ENCODE measurements at regions not wholly inside any gene's neighbourhood (a gene's known extent, or its start where the extent isn't known, plus 50 kb on each side); places are given as distances from the start of the nearest gene placed in this dataset.

DNA sequence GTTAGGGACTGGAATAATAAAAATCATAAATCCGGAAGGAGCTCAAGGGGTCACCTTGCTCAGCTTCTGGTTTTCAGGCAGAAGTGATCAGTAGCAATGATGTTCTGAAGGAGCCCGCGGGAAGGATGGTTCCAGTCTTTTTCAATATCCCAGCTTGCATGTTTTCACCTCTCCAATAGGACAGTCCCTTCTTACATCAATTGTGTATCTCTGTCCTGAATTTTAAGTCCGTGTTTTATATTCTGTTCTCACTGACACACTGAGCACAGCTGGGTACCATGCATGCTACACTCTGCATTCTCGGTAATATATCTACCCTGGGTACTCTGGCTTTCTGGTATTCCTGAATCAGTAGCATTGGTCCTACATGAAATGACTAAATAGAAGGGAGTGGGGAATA, 55.2 kb upstream of the SLC35B4 start:
- H3K9me3 ChIP-seq (ENCODE audit: insufficient read depth, low read length) = no peaks in the 10 kb centered on the region
- no peak overlapping the region for H3K4me3 ChIP-seq (ENCODE audit: low read length)
- peaks cover 48% of the 10 kb centered on the region for H3K27me3 ChIP-seq (ENCODE audit: low read depth, low read length)
- H3K27ac ChIP-seq (ENCODE audit: low read length) = no peak overlapping the region
- no peak overlapping the region for H3K4me2 ChIP-seq (ENCODE audit: low read length)
- H3K36me3 ChIP-seq (replicated peaks; ENCODE audit: low read depth, low read length) = no peaks in the 10 kb centered on the region
- H4K20me1 ChIP-seq (ENCODE audit: insufficient read depth, low read length) = no peaks in the 10 kb centered on the region
- H3K9ac ChIP-seq (ENCODE audit: low read length) = no peak overlapping the region
- TF ChIP-seq EZH2phosphoT487 (IDR thresholded peaks at IDR 0.05; ENCODE audit: low read depth) = no peak
- TF ChIP-seq, protein P1, sequence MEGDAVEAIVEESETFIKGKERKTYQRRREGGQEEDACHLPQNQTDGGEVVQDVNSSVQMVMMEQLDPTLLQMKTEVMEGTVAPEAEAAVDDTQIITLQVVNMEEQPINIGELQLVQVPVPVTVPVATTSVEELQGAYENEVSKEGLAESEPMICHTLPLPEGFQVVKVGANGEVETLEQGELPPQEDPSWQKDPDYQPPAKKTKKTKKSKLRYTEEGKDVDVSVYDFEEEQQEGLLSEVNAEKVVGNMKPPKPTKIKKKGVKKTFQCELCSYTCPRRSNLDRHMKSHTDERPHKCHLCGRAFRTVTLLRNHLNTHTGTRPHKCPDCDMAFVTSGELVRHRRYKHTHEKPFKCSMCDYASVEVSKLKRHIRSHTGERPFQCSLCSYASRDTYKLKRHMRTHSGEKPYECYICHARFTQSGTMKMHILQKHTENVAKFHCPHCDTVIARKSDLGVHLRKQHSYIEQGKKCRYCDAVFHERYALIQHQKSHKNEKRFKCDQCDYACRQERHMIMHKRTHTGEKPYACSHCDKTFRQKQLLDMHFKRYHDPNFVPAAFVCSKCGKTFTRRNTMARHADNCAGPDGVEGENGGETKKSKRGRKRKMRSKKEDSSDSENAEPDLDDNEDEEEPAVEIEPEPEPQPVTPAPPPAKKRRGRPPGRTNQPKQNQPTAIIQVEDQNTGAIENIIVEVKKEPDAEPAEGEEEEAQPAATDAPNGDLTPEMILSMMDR (IDR thresholded peaks at IDR 0.05; ENCODE audit: low read depth, low read length) = no peak
- no peaks in the 10 kb centered on the region for H3K4me1 ChIP-seq (ENCODE audit: low read length)
- H2AFZ ChIP-seq (ENCODE audit: low read depth, low read length) = no peak overlapping the region
- H3K79me2 ChIP-seq (ENCODE audit: low read length) = no peaks in the 10 kb centered on the region

DNA sequence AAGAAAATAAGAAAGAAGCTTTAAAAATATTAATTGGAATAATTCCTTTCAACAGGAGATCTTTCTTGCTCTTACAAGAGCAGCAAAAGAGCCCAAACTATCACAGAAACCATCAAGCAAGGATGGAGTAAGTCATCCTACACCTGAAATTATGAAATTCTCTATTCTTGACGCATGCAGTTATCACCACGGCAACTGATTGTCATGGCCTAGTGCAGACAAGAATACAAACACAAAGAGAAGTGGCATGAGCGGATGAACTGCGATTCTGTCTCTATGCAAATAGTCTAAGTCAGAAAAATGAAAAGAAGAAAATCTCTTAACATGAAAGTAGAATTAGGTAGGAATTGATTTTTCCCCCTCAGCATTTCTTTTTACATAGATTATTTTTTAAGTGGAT, 54.8 kb upstream of the SLC35B4 start:
- TF ChIP-seq EZH2phosphoT487 (IDR thresholded peaks at IDR 0.05; ENCODE audit: low read depth) = no peak
- TF ChIP-seq, protein P1 (IDR thresholded peaks at IDR 0.05; ENCODE audit: low read depth, low read length) = no peak

GRCh38 chr7:134370135-134370534, 53.4 kb upstream of the SLC35B4 start:
- Histone ChIP-seq H4K20me1 (ENCODE audit: insufficient read depth, low read length) (no peaks in the 10 kb centered on the region), H3K27ac (ENCODE audit: low read length) (no peak overlapping the region), H3K27me3 (ENCODE audit: low read depth, low read length) (peaks cover 37% of the 10 kb centered on the region), H3K36me3 (replicated peaks; ENCODE audit: low read depth, low read length) (no peaks in the 10 kb centered on the region), H2AFZ (ENCODE audit: low read depth, low read length) (no peak overlapping the region), H3K9ac (ENCODE audit: low read length) (no peak overlapping the region), H3K4me3 (ENCODE audit: low read length) (no peak overlapping the region), H3K79me2 (ENCODE audit: low read length) (no peaks in the 10 kb centered on the region), H3K9me3 (ENCODE audit: insufficient read depth, low read length) (no peaks in the 10 kb centered on the region), H3K4me2 (ENCODE audit: low read length) (no peak overlapping the region), H3K4me1 (ENCODE audit: low read length) (no peaks in the 10 kb centered on the region)
- TF ChIP-seq EZH2phosphoT487 (IDR thresholded peaks at IDR 0.05; ENCODE audit: low read depth) = no peak
- TF ChIP-seq, protein P1 (IDR thresholded peaks at IDR 0.05; ENCODE audit: low read depth, low read length) = no peak

More for the DNA sequence above, 54.8 kb upstream of the SLC35B4 start:
- Histone ChIP-seq H2AFZ (ENCODE audit: low read depth, low read length) (no peak overlapping the region), H3K36me3 (replicated peaks; ENCODE audit: low read depth, low read length) (no peaks in the 10 kb centered on the region), H3K9me3 (ENCODE audit: insufficient read depth, low read length) (no peaks in the 10 kb centered on the region), H3K79me2 (ENCODE audit: low read length) (no peaks in the 10 kb centered on the region), H3K4me3 (ENCODE audit: low read length) (no peak overlapping the region), H3K27me3 (ENCODE audit: low read depth, low read length) (peaks cover 45% of the 10 kb centered on the region), H3K4me2 (ENCODE audit: low read length) (no peak overlapping the region), H3K27ac (ENCODE audit: low read length) (no peak overlapping the region), H3K4me1 (ENCODE audit: low read length) (no peaks in the 10 kb centered on the region), H3K9ac (ENCODE audit: low read length) (no peak overlapping the region), H4K20me1 (ENCODE audit: insufficient read depth, low read length) (no peaks in the 10 kb centered on the region)

DNA sequence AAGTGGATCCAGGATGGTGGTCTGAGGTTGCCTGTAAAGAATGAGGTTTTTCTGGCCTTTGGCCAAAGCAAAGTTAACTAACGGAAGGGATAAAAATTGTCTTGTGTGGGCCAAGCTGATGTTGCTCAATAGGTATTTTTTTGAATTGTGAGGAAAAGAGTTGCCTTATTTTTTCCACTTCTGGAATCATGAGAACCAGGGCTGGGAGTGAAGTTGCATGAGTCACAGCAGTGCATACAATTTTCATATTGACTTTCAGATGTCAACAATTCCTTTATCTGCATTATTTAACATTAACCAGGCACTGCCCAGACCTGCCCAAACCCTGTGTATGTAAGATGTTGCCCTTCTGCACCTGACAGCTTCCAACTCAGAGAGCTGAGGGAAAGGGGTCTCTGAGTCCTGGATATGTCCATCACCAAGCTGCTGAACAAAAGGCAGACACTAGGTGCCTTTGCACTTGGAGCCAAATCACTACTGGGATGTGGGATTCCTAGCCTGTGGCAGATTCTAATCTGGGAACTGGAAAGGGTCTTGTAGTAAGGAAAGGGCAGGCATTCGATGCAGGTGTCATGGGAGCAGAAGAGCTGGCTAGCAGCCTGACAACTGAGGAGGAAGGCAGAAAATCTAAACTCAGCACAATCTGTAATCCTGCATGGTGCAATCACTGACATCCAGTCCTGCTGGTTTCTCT, 52.3 kb upstream of the SLC35B4 start:
- Histone ChIP-seq H3K9ac (ENCODE audit: low read length) (no peak overlapping the region), H3K36me3 (replicated peaks; ENCODE audit: low read depth, low read length) (no peaks in the 10 kb centered on the region), H3K4me3 (ENCODE audit: low read length) (no peak overlapping the region), H3K79me2 (ENCODE audit: low read length) (no peaks in the 10 kb centered on the region), H3K4me1 (ENCODE audit: low read length) (no peaks in the 10 kb centered on the region), H3K27ac (ENCODE audit: low read length) (no peak overlapping the region), H4K20me1 (ENCODE audit: insufficient read depth, low read length) (no peaks in the 10 kb centered on the region), H3K9me3 (ENCODE audit: insufficient read depth, low read length) (no peaks in the 10 kb centered on the region), H3K27me3 (ENCODE audit: low read depth, low read length) (peaks cover 37% of the 10 kb centered on the region), H3K4me2 (ENCODE audit: low read length) (no peak overlapping the region), H2AFZ (ENCODE audit: low read depth, low read length) (no peak overlapping the region)
- TF ChIP-seq, protein P1 (IDR thresholded peaks at IDR 0.05; ENCODE audit: low read depth, low read length) = no peak
- no peak for TF ChIP-seq EZH2phosphoT487 (IDR thresholded peaks at IDR 0.05; ENCODE audit: low read depth)
